Activated naive CD4-positive, alpha-beta T cell treated with Interleukin-2 at 50 U/mL for 16 hours (primary cell): ENCODE measurements at regions not wholly inside any gene's neighbourhood (a gene's known extent, or its start where the extent isn't known, plus 50 kb on each side); places are given as distances from the start of the nearest gene placed in this dataset.

ENCODE experiments used
- DNase-seq: peaks from one replicate; pipeline ENCODE4 v3.0.0-alpha.2; 2020

GRCh38 chr1:29869802-29870201, 633.5 kb downstream of the PTPRU start:
- no peak for DNase-seq

GRCh38 chr1:29868944-29869343, 632.6 kb downstream of the PTPRU start:
- no peak for DNase-seq

DNA sequence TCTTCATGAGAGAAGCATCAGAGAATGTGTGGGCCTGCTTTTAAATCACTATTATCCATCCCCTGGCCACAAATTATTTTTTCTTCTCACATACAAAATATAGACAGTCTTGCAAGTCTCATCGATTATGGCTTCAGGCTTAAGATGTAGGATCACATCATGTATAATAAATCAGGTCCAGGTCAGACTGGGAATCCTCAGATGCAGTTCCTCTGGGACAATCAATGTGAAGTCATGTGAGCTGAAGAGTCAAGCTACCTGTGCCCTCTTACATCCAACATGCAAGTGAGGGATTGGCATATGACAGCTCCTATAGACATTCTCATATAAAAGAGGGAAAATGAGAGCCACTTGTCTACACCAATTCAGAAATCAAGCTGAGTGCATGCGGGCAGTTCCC, 631.8 kb downstream of the PTPRU start:
- no peak for DNase-seq

DNA sequence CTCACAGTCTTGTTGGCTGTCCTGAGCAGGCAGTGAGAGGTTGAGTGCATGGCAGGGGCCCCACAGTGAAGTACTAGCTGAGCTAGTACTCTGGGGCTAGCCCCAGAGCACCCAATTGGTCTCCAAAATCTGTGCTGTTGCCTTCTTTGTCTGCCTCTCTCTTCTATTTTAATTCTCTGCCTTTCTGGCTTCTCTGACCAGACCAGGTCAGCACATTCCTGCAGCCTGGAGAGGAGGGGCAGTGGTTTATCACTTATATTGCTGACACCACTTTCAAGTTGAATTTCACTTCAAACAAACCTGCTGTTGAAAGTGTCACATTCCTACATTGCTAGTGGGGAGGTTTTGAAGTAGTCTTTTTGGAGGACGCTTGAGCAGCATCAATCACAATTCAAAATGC, 628.7 kb downstream of the PTPRU start:
- DNase-seq, result no peak

GRCh38 chr1:29864431-29865022, 628.2 kb downstream of the PTPRU start:
- no peak for DNase-seq

DNA sequence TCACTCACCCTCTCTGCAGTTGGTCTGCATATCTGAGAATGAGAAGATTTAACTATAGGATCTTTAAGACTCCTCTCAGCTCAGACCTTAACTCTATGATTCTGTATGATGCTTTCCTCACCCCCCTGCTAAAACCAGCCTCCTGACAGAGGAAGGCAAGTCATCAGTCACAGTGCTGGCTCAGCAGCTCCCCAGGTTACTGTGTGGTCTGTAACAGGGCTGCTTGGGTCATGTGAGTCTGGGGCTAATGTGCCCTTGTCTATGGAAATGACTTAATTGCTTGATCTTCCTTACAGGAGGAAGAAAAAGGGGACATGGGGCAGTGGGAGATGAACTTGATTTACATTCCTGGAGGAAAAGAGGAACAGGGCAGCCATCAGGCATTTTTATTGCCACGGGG, 625.6 kb downstream of the PTPRU start:
- DNase-seq, result no peak

- no peak for DNase-seq
Observed at GRCh38 chr1:29861446-29861845, 625.1 kb downstream of the PTPRU start.

- DNase-seq, result no peak
Observed at GRCh38 chr1:29860681-29861080, 624.4 kb downstream of the PTPRU start.

DNA sequence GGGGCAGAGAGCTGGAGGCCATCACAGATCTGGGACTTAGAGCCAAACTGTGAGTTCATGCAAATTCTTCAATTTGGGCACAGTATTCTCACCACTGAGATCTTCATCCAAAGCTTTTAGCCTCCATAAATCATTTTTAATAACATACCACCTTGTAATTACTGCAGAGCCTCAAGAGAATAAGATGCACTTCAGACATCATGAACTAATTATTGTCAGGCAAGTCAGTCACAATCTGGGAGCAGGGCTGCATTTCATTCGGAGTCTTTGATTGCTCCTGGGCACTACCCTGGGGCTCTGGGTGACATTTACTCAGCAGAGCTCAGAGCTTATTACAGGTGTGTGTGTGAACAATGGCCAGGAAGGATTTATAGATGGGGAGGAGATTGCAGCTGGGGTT, 623.7 kb downstream of the PTPRU start:
- DNase-seq, result no peak

GRCh38 chr1:29859126-29859525, 622.8 kb downstream of the PTPRU start:
- DNase-seq, result no peak

DNA sequence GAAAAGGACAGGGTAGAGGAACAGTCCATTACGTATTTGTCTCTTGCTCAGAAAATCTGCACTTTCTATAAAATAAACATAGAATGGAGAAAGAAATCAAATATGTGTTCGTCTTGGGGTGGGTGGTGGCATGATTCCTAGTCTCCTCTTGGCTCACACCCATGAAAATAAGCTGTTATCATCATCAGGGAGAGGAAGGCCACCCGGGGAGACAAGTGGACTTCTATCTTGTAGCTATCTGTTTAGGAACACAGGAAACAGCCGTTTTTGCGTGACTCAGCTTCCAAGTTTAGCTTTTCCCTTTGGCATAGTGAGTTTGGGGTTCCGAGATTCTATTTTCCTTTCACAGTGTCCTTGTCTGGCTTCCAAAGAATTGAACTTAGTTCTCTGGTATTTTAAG, 622.3 kb downstream of the PTPRU start:
- no peak for DNase-seq

- no peak for DNase-seq
Observed at GRCh38 chr1:29856340-29857114, 620.2 kb downstream of the PTPRU start.

- DNase-seq, result no peak
Observed at GRCh38 chr1:29855561-29856160, 619.3 kb downstream of the PTPRU start.

DNA sequence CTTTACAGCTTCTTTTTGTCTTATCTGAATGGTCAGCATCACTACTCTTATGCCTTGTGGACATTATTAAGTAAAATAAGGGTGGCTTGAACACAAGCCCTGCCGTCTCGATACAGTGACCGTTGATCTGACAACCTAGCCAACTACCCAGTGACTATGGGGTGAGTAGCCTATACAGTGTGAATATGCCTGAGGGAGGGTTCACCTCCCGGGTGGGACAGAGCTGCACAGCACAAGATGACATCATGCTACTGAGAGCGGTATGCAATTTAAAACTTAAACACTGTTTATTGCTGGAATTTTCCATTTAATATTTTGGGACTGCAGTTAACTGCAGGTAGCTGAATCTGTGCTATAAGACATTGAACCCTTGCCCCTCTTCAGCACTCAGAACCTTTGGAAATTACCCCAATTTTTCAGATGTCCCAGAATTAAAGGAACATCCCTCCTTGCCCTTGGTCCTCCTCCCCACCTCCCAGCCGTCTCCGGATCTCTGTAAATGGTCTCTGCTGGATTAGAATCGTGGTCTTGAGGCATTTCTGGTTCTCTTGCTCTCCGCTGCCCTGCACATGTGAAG, 618.5 kb downstream of the PTPRU start:
- DNase-seq, result no peak

GRCh38 chr1:29853716-29854330, 617.5 kb downstream of the PTPRU start:
- no peak for DNase-seq

DNA sequence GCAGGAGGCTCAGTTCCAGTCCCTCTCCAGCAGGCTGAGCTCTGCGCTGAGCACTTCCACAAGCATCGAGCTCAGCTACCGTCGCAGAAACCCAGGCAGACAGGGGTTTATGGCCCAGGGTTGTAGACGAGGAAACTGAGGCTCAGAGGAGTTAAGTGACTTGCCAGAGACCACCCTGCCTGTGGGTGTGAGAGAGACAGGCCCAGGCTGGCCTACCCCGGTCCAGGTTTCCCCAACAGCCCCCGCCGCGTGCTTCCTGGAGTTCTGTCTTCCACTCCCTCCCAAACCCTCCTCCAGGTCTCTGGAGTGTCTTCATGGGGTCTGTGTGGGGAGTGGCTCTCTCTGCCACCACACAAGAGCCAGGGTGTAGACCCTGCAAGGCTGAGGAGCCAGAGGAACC, 615.9 kb downstream of the PTPRU start:
- no peak for DNase-seq

DNA sequence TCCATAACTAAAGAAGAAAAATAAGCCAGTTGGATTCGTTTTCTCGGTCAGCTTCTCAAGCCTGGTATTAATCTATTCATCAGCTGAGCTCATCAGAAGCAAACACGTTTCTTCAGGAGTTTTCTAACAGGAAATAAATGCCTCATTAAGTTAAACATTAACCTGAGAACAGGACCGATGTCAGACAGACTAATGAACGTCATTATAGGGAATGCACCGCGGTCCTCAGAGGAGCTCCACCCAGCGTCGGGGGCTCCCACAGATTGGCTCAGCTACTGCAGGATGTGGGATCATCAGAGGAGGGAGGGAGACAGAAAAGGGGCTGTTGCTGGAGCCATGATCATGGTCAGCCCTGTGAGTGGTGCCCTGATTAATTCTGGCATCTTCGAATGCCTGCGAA, 615.4 kb downstream of the PTPRU start:
- no peak for DNase-seq

DNA sequence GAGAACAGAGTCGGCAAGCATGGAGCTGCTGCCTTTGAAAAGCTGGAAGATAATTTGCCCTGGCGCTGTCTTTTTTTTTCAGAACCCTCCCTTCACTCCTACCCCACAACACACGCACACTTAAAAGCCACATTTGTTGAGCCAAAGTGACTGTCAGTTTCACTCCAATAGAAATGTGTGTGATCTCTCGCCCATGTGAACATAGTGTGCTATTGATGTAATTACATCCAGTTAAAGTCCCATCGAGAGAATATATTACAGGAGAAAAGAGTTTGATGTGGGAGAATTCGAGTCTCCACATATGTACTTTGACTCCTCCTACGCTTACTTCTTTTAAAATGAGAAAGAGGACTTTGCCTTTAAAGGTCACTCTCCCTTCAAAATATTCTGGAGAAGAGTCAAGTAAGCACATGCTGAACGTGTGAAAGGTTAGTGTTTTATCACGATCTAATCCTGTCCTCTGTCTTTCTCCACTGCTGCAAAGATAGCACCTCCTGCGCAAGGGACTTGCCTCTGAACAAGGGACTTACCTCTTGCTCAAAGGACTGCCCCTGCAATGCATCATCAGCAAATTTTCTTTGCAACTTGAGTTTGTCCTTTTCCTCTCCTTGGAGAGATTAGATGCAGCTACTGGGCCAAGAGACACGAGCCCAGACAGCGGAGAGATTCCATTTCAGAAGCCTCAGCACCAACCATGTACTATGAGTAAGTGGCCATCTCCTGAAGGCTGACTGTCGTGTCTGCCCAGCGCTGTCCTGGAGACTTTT, 613.9 kb downstream of the PTPRU start:
- DNase-seq, result no peak

GRCh38 chr1:29849038-29849750, 612.9 kb downstream of the PTPRU start:
- DNase-seq, result peak; percentile 21

DNA sequence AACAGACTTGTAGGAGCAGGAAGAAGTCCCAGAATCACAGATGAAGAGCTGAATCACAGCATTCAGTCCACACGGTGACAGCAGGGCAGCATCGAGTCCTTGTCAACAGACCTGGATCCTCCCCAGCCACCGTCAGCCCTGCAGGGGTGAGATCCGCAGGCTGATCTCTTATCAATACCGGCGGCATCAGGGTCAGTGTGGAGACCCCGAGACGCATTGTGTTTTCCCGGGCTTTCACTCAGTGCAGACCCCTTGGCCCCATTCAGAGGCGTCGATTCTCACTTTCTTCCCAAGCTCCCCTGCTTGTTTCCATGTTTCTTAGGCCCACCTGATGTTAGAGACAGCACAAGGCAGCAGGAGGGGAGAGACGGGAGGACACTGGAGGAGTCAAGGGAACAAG, 609.6 kb downstream of the PTPRU start:
- no peak for DNase-seq

GRCh38 chr1:29842130-29842529, 605.8 kb downstream of the PTPRU start:
- DNase-seq, result no peak

- DNase-seq, result no peak
Observed at GRCh38 chr1:29839726-29840125, 603.4 kb downstream of the PTPRU start.
